IPS DF 4.7 (cell line): ENCODE measurements at regions not wholly inside any gene's neighbourhood (a gene's known extent, or its start where the extent isn't known, plus 50 kb on each side); places are given as distances from the start of the nearest gene placed in this dataset.
"Not testable (repeated sequence)": the region's sequence is repeated elsewhere in the genome, so short reads cannot be mapped to it uniquely, and the experiment has no call there.

Source experiments
- DNase-seq: peaks from one replicate; pipeline ENCODE4 v3.0.0-alpha.2; 2013; ENCODE audit warnings: low spot score; ENCODE audit errors: extremely low read depth

GRCh38 chr6:12507636-12508035 lies 208.9 kb upstream of the PHACTR1 start:
- no peak for DNase-seq

- no peak for DNase-seq
Observed at GRCh38 chr6:12508553-12508952, 208.0 kb upstream of the PHACTR1 start.

GRCh38 chr6:12509060-12509459 lies 207.5 kb upstream of the PHACTR1 start:
- no peak for DNase-seq

- no peak for DNase-seq
Observed at GRCh38 chr6:12516070-12516469, 200.5 kb upstream of the PHACTR1 start.

GRCh38 chr6:12522347-12522746 lies 194.2 kb upstream of the PHACTR1 start:
- DNase-seq: no peak

GRCh38 chr6:12523726-12524125 lies 192.8 kb upstream of the PHACTR1 start:
- no peak for DNase-seq

GRCh38 chr6:12525276-12525675 lies 191.3 kb upstream of the PHACTR1 start:
- DNase-seq: no peak

- no peak for DNase-seq
Observed at GRCh38 chr6:12527339-12527738, 189.2 kb upstream of the PHACTR1 start.

GRCh38 chr6:12528136-12528535 lies 188.4 kb upstream of the PHACTR1 start:
- no peak for DNase-seq

GRCh38 chr6:12528581-12529363 lies 187.8 kb upstream of the PHACTR1 start:
- no peak for DNase-seq

- DNase-seq: no peak
Observed at GRCh38 chr6:12529364-12530019, 187.1 kb upstream of the PHACTR1 start.

GRCh38 chr6:12530345-12530744 lies 186.2 kb upstream of the PHACTR1 start:
- no peak for DNase-seq

GRCh38 chr6:12533586-12533985 lies 183.0 kb upstream of the PHACTR1 start:
- no peak for DNase-seq

GRCh38 chr6:12534069-12534853 lies 182.3 kb upstream of the PHACTR1 start:
- no peak for DNase-seq

- DNase-seq: no peak
Observed at GRCh38 chr6:12535586-12536314, 180.8 kb upstream of the PHACTR1 start.

- no peak for DNase-seq
Observed at GRCh38 chr6:12536416-12536815, 180.2 kb upstream of the PHACTR1 start.

- DNase-seq: no peak
Observed at GRCh38 chr6:12537389-12537788, 179.2 kb upstream of the PHACTR1 start.

- no peak for DNase-seq
Observed at GRCh38 chr6:12538881-12539357, 177.6 kb upstream of the PHACTR1 start.

- not testable (repeated sequence) for DNase-seq
Observed at GRCh38 chr6:12542319-12543115, 174.1 kb upstream of the PHACTR1 start.

- no peak for DNase-seq
Observed at GRCh38 chr6:12543953-12544352, 172.6 kb upstream of the PHACTR1 start.
